ENCODE measurements at regions not wholly inside any gene's neighbourhood (a gene's known extent, or its start where the extent isn't known, plus 50 kb on each side); places are given as distances from the start of the nearest gene placed in this dataset.

GRCh38 chrX:104419211-104419610 is 146.8 kb upstream of the IL1RAPL2 start:
- Histone ChIP-seq H2BK120ac (ENCODE audit: low read depth, low read length) (no peak overlapping the region), H3K18ac (ENCODE audit: low read depth, low read length) (no peak overlapping the region), H2BK20ac (ENCODE audit: low read depth, low read length) (no peak overlapping the region), H3K4ac (ENCODE audit: low read depth, low read length) (no peak overlapping the region), H2AK5ac (ENCODE audit: low read depth, low read length) (no peak overlapping the region), H4K5ac (ENCODE audit: low read depth, low read length) (no peak overlapping the region), H3K9me1 (ENCODE audit: insufficient read depth, low read length) (no peaks in the 10 kb centered on the region), H4K8ac (ENCODE audit: low read depth in 2 of 2, low read length in 2 of 2) (no peak overlapping the region), H3K14ac (replicated peaks; ENCODE audit: low read depth, low read length) (no peak overlapping the region), H3K36me3 (ENCODE audit: control insufficient read depth, insufficient read depth, low read length) (no peaks in the 10 kb centered on the region), H3K9ac (ENCODE audit: low read depth, low read length) (no peak overlapping the region), H4K20me1 (ENCODE audit: insufficient read depth, low read length) (no peaks in the 10 kb centered on the region), H3K79me1 (ENCODE audit: low read depth in 1 of 2, low read length in 2 of 2) (no peaks in the 10 kb centered on the region), H3K56ac (ENCODE audit: extremely low read depth, insufficient read depth, low read length) (no peak overlapping the region), H3K27ac (ENCODE audit: insufficient read depth, low read length) (no peak overlapping the region), H3K23ac (ENCODE audit: low read depth, low read length) (no peak overlapping the region), H3K4me2 (ENCODE audit: low read depth, low read length) (no peak overlapping the region), H2AFZ (replicated peaks; ENCODE audit: low read length, poor library complexity) (no peak overlapping the region), H3K4me3 (ENCODE audit: insufficient read depth, low read depth, low read length) (no peak overlapping the region), H2AK9ac (replicated peaks; ENCODE audit: low read depth, low read length, poor library complexity) (no peak overlapping the region), H2BK15ac (ENCODE audit: low read depth, low read length) (no peak overlapping the region), H3K27me3 (ENCODE audit: control insufficient read depth, insufficient read depth, low read length) (no peaks in the 10 kb centered on the region), H2BK5ac (ENCODE audit: low read depth, low read length, poor library complexity, severe bottlenecking) (no peak overlapping the region), H3K9me3 (ENCODE audit: control insufficient read depth, insufficient read depth, low read length) (no peaks in the 10 kb centered on the region), H4K91ac (ENCODE audit: insufficient read depth, low read depth, low read length) (no peak overlapping the region), H3K4me1 (ENCODE audit: control insufficient read depth, insufficient read depth, low read length) (no peaks in the 10 kb centered on the region)
- dilution Hi-C loops (cut with HindIII; ENCODE audit: low sequenced_read_pairs, unreplicated experiment), result no loop called here
- BruUV-seq (replicated peaks), result no TSS peak
- intact Hi-C loops (cut with micrococcal nuclease), result no loop called here
- in situ Hi-C loops (cut with MboI; ENCODE audit: low sequenced_read_pairs), result no loop called here
- ATAC-seq (ENCODE audit: low read depth), result no peak
- no peak for DNase-seq
- no peak for TF ChIP-seq CEBPB (IDR thresholded peaks at IDR 0.05; ENCODE audit: low read depth, low read length)
- no peak for TF ChIP-seq RFX5 (IDR thresholded peaks at IDR 0.05; ENCODE audit: low read depth, low read length)
- TF ChIP-seq ELK1 (IDR thresholded peaks at IDR 0.05; ENCODE audit: borderline replicate concordance, low read depth, low read length), result no peak
- no peak for TF ChIP-seq POLR2A (IDR thresholded peaks at IDR 0.05; ENCODE audit: low read depth, low read length)
- TF ChIP-seq RAD21 (IDR thresholded peaks at IDR 0.05; ENCODE audit: low read length), result no peak
- no peak for TF ChIP-seq CHD1 (IDR thresholded peaks at IDR 0.05; ENCODE audit: low read depth, low read length)
- no peak for TF ChIP-seq CTCF (conservative IDR thresholded peaks at IDR 0.05; ENCODE audit: low read depth, low read length)
- TF ChIP-seq, protein P1, sequence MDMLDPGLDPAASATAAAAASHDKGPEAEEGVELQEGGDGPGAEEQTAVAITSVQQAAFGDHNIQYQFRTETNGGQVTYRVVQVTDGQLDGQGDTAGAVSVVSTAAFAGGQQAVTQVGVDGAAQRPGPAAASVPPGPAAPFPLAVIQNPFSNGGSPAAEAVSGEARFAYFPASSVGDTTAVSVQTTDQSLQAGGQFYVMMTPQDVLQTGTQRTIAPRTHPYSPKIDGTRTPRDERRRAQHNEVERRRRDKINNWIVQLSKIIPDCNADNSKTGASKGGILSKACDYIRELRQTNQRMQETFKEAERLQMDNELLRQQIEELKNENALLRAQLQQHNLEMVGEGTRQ (IDR thresholded peaks at IDR 0.05; ENCODE audit: low read depth, low read length), result no peak
- no peak for TF ChIP-seq MAZ (IDR thresholded peaks at IDR 0.05; ENCODE audit: borderline replicate concordance, low read depth, low read length)
- no peak for TF ChIP-seq SMC3 (IDR thresholded peaks at IDR 0.05; ENCODE audit: low read depth, low read length)
- TF ChIP-seq NFE2L2 (IDR thresholded peaks at IDR 0.05; ENCODE audit: low read depth, low read length), result no peak
- TF ChIP-seq MXI1 (IDR thresholded peaks at IDR 0.05; ENCODE audit: borderline replicate concordance, low read depth, low read length), result no peak
- WGBS, 2 experiments (ENCODE audit: extremely low coverage in 2 of 2, insufficient read length in 1 of 2), result no CpG with 5 or more reads among the region's 1 CpG
- POLR2A ChIA-PET (ENCODE audit: unreplicated experiment), result no interaction called here
- CTCF ChIA-PET, result no interaction called here

Measured in IMR-90 (cell line).